ENCODE measurements at regions not wholly inside any gene's neighbourhood (a gene's known extent, or its start where the extent isn't known, plus 50 kb on each side); places are given as distances from the start of the nearest gene placed in this dataset.

DNA sequence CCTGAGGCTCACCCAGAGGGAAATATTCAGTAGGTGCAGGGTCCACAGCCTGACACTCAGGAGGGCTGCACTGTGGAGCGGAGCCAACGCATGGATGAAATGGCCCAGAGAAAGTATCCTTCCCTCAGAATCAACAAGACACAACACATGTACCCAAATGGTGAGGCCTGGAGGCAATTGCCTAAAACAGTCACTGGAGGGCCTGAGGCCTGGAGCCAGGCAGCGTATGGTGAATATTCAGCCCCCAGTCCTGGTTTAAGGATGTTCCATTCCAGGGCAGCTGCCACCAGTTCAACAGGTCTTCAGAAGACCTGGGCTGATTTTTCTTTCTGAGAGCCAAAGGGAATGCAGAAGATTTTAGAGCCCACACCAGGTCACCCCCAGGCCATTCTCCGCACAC is 264.8 kb downstream of the INSC start:
- Histone ChIP-seq H3K4ac (ENCODE audit: low read depth, low read length) (no peak overlapping the region), H3K36me3 (ENCODE audit: control insufficient read depth, insufficient read depth, low read length) (no peaks in the 10 kb centered on the region), H3K27me3 (ENCODE audit: insufficient read depth, low read length, poor library complexity) (no peaks in the 10 kb centered on the region), H4K8ac (ENCODE audit: low read depth, low read length) (no peak overlapping the region), H3K79me2 (ENCODE audit: control insufficient read depth, insufficient read depth, low read length) (no peaks in the 10 kb centered on the region), H2BK15ac (replicated peaks; ENCODE audit: low read depth) (no peak overlapping the region), H3K9ac (ENCODE audit: low read length) (no peak overlapping the region), H2BK120ac (ENCODE audit: low read depth, low read length) (no peak overlapping the region), H3K79me1 (ENCODE audit: low read length) (no peaks in the 10 kb centered on the region), H3K23ac (ENCODE audit: low read length) (no peak overlapping the region), H3K4me1 (ENCODE audit: control insufficient read depth, low read depth, low read length) (no peaks in the 10 kb centered on the region), H3K18ac (ENCODE audit: low read length) (no peak overlapping the region), H3K56ac (ENCODE audit: low read length) (no peak overlapping the region), H2AK5ac (ENCODE audit: low read length) (no peak overlapping the region), H2BK5ac (ENCODE audit: low read length) (no peak overlapping the region), H3K27ac (ENCODE audit: low read depth, low read length) (no peak overlapping the region), H3K4me2 (ENCODE audit: low read length) (no peak overlapping the region), H4K5ac (ENCODE audit: low read length) (no peak overlapping the region), H3K4me3 (ENCODE audit: low read length) (no peak overlapping the region)
- no CpG with 5 or more reads among the region's 4 CpGs for WGBS (ENCODE audit: extremely low coverage, insufficient coverage, low lambda C conversion rate)
- DNase-seq, result peak; percentile 40

DNA sequence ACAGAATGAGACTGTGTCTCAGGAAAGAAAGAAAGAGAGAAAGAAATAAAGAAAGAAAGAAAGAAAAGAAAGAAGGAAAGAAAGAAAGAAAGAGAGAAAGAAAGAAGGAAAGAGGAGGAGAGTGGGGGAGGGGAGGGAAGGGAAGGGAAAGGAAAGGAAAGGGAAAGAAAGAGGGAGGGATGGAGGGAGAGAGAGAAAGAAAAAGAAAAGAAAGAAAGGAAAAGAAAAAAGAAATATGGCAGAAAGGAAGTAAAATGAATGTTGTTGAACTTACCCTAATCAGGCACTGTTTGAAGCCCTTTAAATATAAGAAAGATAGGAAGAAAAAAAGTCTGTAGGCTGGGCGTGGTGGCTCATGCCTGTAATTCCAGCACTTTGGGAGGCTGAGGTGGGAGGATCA is 276.1 kb downstream of the INSC start:
- no peaks in the 10 kb centered on the region for H3K36me3 ChIP-seq (ENCODE audit: control insufficient read depth, insufficient read depth, low read length)
- no peak overlapping the region for H3K18ac ChIP-seq (ENCODE audit: low read length)
- no peak overlapping the region for H4K8ac ChIP-seq (ENCODE audit: low read depth, low read length)
- no peak overlapping the region for H3K56ac ChIP-seq (ENCODE audit: low read length)
- H3K23ac ChIP-seq (ENCODE audit: low read length), result no peak overlapping the region
- no peak overlapping the region for H2BK15ac ChIP-seq (replicated peaks; ENCODE audit: low read depth)
- no peaks in the 10 kb centered on the region for H3K79me1 ChIP-seq (ENCODE audit: low read length)
- H3K79me2 ChIP-seq (ENCODE audit: control insufficient read depth, insufficient read depth, low read length), result no peaks in the 10 kb centered on the region
- H3K27ac ChIP-seq (ENCODE audit: low read depth, low read length), result no peak overlapping the region
- no peak overlapping the region for H3K4me2 ChIP-seq (ENCODE audit: low read length)
- no peak overlapping the region for H3K4me3 ChIP-seq (ENCODE audit: low read length)
- DNase-seq, result no peak
- no peak overlapping the region for H3K9ac ChIP-seq (ENCODE audit: low read length)
- H2BK120ac ChIP-seq (ENCODE audit: low read depth, low read length), result no peak overlapping the region
- H2BK5ac ChIP-seq (ENCODE audit: low read length), result no peak overlapping the region
- H3K27me3 ChIP-seq (ENCODE audit: insufficient read depth, low read length, poor library complexity), result no peaks in the 10 kb centered on the region
- no peak overlapping the region for H2AK5ac ChIP-seq (ENCODE audit: low read length)
- WGBS (ENCODE audit: extremely low coverage, insufficient coverage, low lambda C conversion rate), result no CpG with 5 or more reads among the region's 1 CpG
- H4K5ac ChIP-seq (ENCODE audit: low read length), result no peak overlapping the region
- no peak overlapping the region for H3K4ac ChIP-seq (ENCODE audit: low read depth, low read length)
- no peaks in the 10 kb centered on the region for H3K4me1 ChIP-seq (ENCODE audit: control insufficient read depth, low read depth, low read length)

DNA sequence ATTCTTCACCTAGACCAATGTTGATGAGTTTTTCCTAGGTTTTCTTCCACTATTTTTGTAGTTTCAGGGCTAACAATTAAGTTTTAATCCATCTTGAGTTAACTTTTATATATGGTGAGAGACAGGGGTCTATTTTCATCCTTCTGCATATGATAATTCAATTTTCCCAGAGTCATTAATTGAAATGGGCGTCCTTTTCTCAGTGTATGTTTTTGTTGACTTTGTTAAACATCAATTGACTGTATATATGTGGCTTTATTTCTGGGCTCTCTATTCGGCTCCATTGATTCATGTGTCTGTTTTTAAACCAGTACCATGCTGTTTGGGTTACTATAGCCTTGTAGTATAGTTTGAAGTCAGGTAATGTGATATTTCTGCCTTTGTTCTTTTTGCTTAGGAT is 282.1 kb downstream of the INSC start:
- Histone ChIP-seq H3K4me3 (ENCODE audit: low read length) (no peak overlapping the region), H3K23ac (ENCODE audit: low read length) (no peak overlapping the region), H3K4me2 (ENCODE audit: low read length) (no peak overlapping the region), H3K27ac (ENCODE audit: low read depth, low read length) (no peak overlapping the region), H2AK5ac (ENCODE audit: low read length) (no peak overlapping the region), H3K18ac (ENCODE audit: low read length) (no peak overlapping the region), H3K56ac (ENCODE audit: low read length) (no peak overlapping the region), H2BK5ac (ENCODE audit: low read length) (no peak overlapping the region), H2BK120ac (ENCODE audit: low read depth, low read length) (no peak overlapping the region), H3K4ac (ENCODE audit: low read depth, low read length) (no peak overlapping the region), H3K36me3 (ENCODE audit: control insufficient read depth, insufficient read depth, low read length) (no peaks in the 10 kb centered on the region), H4K5ac (ENCODE audit: low read length) (no peak overlapping the region), H3K4me1 (ENCODE audit: control insufficient read depth, low read depth, low read length) (no peaks in the 10 kb centered on the region), H3K79me1 (ENCODE audit: low read length) (no peaks in the 10 kb centered on the region), H3K79me2 (ENCODE audit: control insufficient read depth, insufficient read depth, low read length) (no peaks in the 10 kb centered on the region), H4K8ac (ENCODE audit: low read depth, low read length) (no peak overlapping the region), H3K9ac (ENCODE audit: low read length) (no peak overlapping the region), H2BK15ac (replicated peaks; ENCODE audit: low read depth) (no peak overlapping the region), H3K27me3 (ENCODE audit: insufficient read depth, low read length, poor library complexity) (no peaks in the 10 kb centered on the region)
- WGBS (ENCODE audit: extremely low coverage, insufficient coverage, low lambda C conversion rate), result no CpG with 5 or more reads among the region's 2 CpGs
- DNase-seq, result no peak

DNA sequence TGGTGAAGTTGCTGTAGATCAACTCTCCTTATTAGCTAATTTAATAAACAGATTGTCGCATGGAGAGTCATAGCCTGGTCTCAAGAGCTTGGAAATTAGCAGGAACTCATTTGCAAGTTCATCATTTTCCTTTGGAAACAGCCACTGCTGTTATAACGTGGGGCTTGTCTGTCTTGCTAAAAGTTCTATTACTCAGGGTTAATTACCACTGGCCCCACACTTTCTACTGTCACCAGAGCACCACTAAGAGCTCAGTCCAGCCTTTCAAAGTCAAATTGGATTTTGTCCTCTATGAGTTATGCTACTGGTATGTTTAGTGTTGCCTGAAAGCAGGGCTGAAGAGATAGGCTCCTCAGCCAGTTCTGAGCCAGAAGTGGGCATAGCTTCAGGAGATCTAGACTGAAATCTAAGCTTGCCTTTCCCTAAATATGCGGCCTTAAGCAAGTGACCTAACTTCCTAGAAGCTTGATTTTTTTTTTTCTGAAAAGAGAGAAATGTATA is 292.2 kb downstream of the INSC start:
- Histone ChIP-seq H3K56ac (ENCODE audit: low read length) (no peak overlapping the region), H3K9ac (ENCODE audit: low read length) (no peak overlapping the region), H4K5ac (ENCODE audit: low read length) (no peak overlapping the region), H3K27ac (ENCODE audit: low read depth, low read length) (no peak overlapping the region), H3K79me2 (ENCODE audit: control insufficient read depth, insufficient read depth, low read length) (no peaks in the 10 kb centered on the region), H3K4ac (ENCODE audit: low read depth, low read length) (no peak overlapping the region), H4K8ac (ENCODE audit: low read depth, low read length) (no peak overlapping the region), H2BK120ac (ENCODE audit: low read depth, low read length) (no peak overlapping the region), H3K27me3 (ENCODE audit: insufficient read depth, low read length, poor library complexity) (no peaks in the 10 kb centered on the region), H3K79me1 (ENCODE audit: low read length) (no peaks in the 10 kb centered on the region), H3K36me3 (ENCODE audit: control insufficient read depth, insufficient read depth, low read length) (no peaks in the 10 kb centered on the region), H2AK5ac (ENCODE audit: low read length) (no peak overlapping the region), H3K23ac (ENCODE audit: low read length) (no peak overlapping the region), H3K4me2 (ENCODE audit: low read length) (no peak overlapping the region), H3K4me1 (ENCODE audit: control insufficient read depth, low read depth, low read length) (no peaks in the 10 kb centered on the region), H3K18ac (ENCODE audit: low read length) (no peak overlapping the region), H3K4me3 (ENCODE audit: low read length) (no peak overlapping the region), H2BK15ac (replicated peaks; ENCODE audit: low read depth) (no peak overlapping the region), H2BK5ac (ENCODE audit: low read length) (no peak overlapping the region)
- no peak for DNase-seq
- WGBS (ENCODE audit: extremely low coverage, insufficient coverage, low lambda C conversion rate), result no CpG with 5 or more reads among the region's 3 CpGs

DNA sequence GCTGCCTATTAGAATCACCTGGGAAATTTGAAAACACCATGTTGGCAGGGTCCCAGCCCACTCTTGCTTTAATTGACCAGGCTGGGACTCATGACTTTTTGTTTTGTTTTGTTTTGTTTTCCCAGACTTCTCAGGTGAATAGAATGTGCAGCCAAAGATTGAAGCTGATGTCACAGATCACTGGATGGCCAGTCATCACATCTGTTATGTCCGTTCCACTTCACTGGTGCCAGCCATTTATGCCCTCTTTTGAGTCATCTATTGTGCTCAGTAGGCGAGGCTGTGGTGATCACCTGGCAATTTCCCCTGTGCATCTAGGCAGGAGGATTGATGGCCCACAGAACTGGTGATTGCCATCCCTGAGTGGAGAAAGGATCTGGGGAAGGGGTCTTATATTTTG is 297.3 kb downstream of the INSC start:
- Histone ChIP-seq H2BK120ac (ENCODE audit: low read depth, low read length) (no peak overlapping the region), H3K4me2 (ENCODE audit: low read length) (no peak overlapping the region), H4K8ac (ENCODE audit: low read depth, low read length) (no peak overlapping the region), H3K56ac (ENCODE audit: low read length) (no peak overlapping the region), H3K4me1 (ENCODE audit: control insufficient read depth, low read depth, low read length) (no peaks in the 10 kb centered on the region), H3K4ac (ENCODE audit: low read depth, low read length) (no peak overlapping the region), H3K4me3 (ENCODE audit: low read length) (no peak overlapping the region), H3K36me3 (ENCODE audit: control insufficient read depth, insufficient read depth, low read length) (no peaks in the 10 kb centered on the region), H3K79me1 (ENCODE audit: low read length) (no peaks in the 10 kb centered on the region), H4K5ac (ENCODE audit: low read length) (no peak overlapping the region), H2AK5ac (ENCODE audit: low read length) (no peak overlapping the region), H3K27ac (ENCODE audit: low read depth, low read length) (no peak overlapping the region), H3K27me3 (ENCODE audit: insufficient read depth, low read length, poor library complexity) (no peaks in the 10 kb centered on the region), H3K18ac (ENCODE audit: low read length) (no peak overlapping the region), H2BK15ac (replicated peaks; ENCODE audit: low read depth) (no peak overlapping the region), H3K9ac (ENCODE audit: low read length) (no peak overlapping the region), H3K79me2 (ENCODE audit: control insufficient read depth, insufficient read depth, low read length) (no peaks in the 10 kb centered on the region), H2BK5ac (ENCODE audit: low read length) (no peak overlapping the region), H3K23ac (ENCODE audit: low read length) (no peak overlapping the region)
- DNase-seq, result no peak
- no CpG with 5 or more reads among the region's 2 CpGs for WGBS (ENCODE audit: extremely low coverage, insufficient coverage, low lambda C conversion rate)

DNA sequence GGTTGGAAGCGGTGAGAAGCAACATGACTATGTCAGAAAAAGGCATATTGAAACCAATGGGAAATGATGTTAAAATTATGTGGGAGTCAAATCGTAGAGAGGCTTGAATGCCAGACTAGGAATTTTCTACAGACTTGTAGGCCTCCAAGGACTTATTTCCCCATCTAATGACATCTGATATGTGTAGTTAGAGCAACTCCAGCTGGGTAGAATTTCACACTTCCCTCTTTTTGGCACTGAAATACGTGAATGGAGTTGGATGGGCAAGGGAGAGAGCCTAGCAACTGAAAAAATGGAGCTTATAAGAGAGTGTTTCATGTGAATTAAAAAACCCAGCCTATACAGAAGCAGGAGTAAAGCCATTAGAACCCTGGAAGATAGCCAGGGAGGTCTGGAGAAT is 304.2 kb downstream of the INSC start:
- no peak overlapping the region for H3K18ac ChIP-seq (ENCODE audit: low read length)
- no peaks in the 10 kb centered on the region for H3K4me1 ChIP-seq (ENCODE audit: control insufficient read depth, low read depth, low read length)
- no peak overlapping the region for H4K5ac ChIP-seq (ENCODE audit: low read length)
- no peak overlapping the region for H2BK5ac ChIP-seq (ENCODE audit: low read length)
- no peaks in the 10 kb centered on the region for H3K79me2 ChIP-seq (ENCODE audit: control insufficient read depth, insufficient read depth, low read length)
- H3K79me1 ChIP-seq (ENCODE audit: low read length), result no peaks in the 10 kb centered on the region
- no peak overlapping the region for H3K27ac ChIP-seq (ENCODE audit: low read depth, low read length)
- no peak overlapping the region for H2BK15ac ChIP-seq (replicated peaks; ENCODE audit: low read depth)
- H3K4ac ChIP-seq (ENCODE audit: low read depth, low read length), result no peak overlapping the region
- H3K27me3 ChIP-seq (ENCODE audit: insufficient read depth, low read length, poor library complexity), result no peaks in the 10 kb centered on the region
- H3K36me3 ChIP-seq (ENCODE audit: control insufficient read depth, insufficient read depth, low read length), result no peaks in the 10 kb centered on the region
- no peak overlapping the region for H2AK5ac ChIP-seq (ENCODE audit: low read length)
- no peak overlapping the region for H3K56ac ChIP-seq (ENCODE audit: low read length)
- H4K8ac ChIP-seq (ENCODE audit: low read depth, low read length), result no peak overlapping the region
- H3K23ac ChIP-seq (ENCODE audit: low read length), result no peak overlapping the region
- no CpG with 5 or more reads among the region's 3 CpGs for WGBS (ENCODE audit: extremely low coverage, insufficient coverage, low lambda C conversion rate)
- no peak overlapping the region for H2BK120ac ChIP-seq (ENCODE audit: low read depth, low read length)
- no peak overlapping the region for H3K4me3 ChIP-seq (ENCODE audit: low read length)
- H3K9ac ChIP-seq (ENCODE audit: low read length), result no peak overlapping the region
- H3K4me2 ChIP-seq (ENCODE audit: low read length), result no peak overlapping the region
- DNase-seq, result no peak
